HL-60 (cell line): ENCODE measurements at regions not wholly inside any gene's neighbourhood (a gene's known extent, or its start where the extent isn't known, plus 50 kb on each side); places are given as distances from the start of the nearest gene placed in this dataset.

Experiments used
- POLR2AphosphoS5 ChIP-seq: IDR thresholded peaks from 2 replicates; pipeline ENCODE4 v1.6.1; 2012; ENCODE audit warnings: low read depth
- TF ChIP-seq, protein P1 (sequence below): IDR thresholded peaks from one replicate; pipeline ENCODE4 v1.5.1; 2011; ENCODE audit warnings: low read length, control low read depth, inconsistent platforms; ENCODE audit not compliant: insufficient read depth
- TF ChIP-seq, protein P2 (sequence below): IDR thresholded peaks from 2 replicates; pipeline ENCODE4 v1.6.1; 2012; ENCODE audit warnings: low read depth; ENCODE audit not compliant: insufficient replicate concordance

DNA sequence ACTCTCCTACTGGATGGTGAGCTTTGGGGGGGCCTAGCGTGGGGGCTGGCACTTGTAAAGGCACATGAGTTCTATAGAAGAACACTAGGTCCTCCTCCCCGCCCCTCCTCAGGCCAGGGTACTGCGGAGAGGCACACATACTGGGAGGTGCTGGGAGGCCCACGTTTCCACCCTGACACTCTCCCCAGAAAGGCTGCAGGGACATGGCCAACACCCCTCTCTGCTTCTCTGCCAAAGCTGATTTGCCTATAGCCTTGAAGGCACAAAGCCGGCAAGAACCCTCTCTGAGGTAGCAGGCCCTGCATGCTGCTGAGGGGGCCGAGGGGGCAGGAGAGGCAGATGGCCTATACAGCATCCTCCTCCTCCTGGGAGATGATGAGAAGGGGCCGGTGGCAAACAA, 112.8 kb downstream of the BUD13 start:
- TF ChIP-seq, protein P1, sequence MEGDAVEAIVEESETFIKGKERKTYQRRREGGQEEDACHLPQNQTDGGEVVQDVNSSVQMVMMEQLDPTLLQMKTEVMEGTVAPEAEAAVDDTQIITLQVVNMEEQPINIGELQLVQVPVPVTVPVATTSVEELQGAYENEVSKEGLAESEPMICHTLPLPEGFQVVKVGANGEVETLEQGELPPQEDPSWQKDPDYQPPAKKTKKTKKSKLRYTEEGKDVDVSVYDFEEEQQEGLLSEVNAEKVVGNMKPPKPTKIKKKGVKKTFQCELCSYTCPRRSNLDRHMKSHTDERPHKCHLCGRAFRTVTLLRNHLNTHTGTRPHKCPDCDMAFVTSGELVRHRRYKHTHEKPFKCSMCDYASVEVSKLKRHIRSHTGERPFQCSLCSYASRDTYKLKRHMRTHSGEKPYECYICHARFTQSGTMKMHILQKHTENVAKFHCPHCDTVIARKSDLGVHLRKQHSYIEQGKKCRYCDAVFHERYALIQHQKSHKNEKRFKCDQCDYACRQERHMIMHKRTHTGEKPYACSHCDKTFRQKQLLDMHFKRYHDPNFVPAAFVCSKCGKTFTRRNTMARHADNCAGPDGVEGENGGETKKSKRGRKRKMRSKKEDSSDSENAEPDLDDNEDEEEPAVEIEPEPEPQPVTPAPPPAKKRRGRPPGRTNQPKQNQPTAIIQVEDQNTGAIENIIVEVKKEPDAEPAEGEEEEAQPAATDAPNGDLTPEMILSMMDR: no peak
- TF ChIP-seq, protein P2, sequence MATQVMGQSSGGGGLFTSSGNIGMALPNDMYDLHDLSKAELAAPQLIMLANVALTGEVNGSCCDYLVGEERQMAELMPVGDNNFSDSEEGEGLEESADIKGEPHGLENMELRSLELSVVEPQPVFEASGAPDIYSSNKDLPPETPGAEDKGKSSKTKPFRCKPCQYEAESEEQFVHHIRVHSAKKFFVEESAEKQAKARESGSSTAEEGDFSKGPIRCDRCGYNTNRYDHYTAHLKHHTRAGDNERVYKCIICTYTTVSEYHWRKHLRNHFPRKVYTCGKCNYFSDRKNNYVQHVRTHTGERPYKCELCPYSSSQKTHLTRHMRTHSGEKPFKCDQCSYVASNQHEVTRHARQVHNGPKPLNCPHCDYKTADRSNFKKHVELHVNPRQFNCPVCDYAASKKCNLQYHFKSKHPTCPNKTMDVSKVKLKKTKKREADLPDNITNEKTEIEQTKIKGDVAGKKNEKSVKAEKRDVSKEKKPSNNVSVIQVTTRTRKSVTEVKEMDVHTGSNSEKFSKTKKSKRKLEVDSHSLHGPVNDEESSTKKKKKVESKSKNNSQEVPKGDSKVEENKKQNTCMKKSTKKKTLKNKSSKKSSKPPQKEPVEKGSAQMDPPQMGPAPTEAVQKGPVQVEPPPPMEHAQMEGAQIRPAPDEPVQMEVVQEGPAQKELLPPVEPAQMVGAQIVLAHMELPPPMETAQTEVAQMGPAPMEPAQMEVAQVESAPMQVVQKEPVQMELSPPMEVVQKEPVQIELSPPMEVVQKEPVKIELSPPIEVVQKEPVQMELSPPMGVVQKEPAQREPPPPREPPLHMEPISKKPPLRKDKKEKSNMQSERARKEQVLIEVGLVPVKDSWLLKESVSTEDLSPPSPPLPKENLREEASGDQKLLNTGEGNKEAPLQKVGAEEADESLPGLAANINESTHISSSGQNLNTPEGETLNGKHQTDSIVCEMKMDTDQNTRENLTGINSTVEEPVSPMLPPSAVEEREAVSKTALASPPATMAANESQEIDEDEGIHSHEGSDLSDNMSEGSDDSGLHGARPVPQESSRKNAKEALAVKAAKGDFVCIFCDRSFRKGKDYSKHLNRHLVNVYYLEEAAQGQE: no peak
- no peak for TF ChIP-seq POLR2AphosphoS5
